Progenitor cell of endocrine pancreas (in vitro differentiated cells): ENCODE measurements at regions not wholly inside any gene's neighbourhood (a gene's known extent, or its start where the extent isn't known, plus 50 kb on each side); places are given as distances from the start of the nearest gene placed in this dataset.

Experiments
- DNase-seq: peaks from one replicate; pipeline ENCODE4 v3.0.0; 2021; ENCODE audit warnings: low spot score; ENCODE audit not compliant: unreplicated experiment
- H3K27ac Mint-ChIP-seq: 2 replicates; pipeline ENCODE4 v1.8.0; 2021; ENCODE audit warnings: mild to moderate bottlenecking, moderate library complexity, mixed read lengths
- H3K27me3 Mint-ChIP-seq: 2 replicates; pipeline ENCODE4 v1.8.0; 2021; ENCODE audit warnings: mixed read lengths
- H3K36me3 Mint-ChIP-seq: 2 replicates; pipeline ENCODE4 v1.8.0; 2022; ENCODE audit warnings: mixed read lengths; ENCODE audit not compliant: insufficient read depth
- H3K4me1 Mint-ChIP-seq: 2 replicates; pipeline ENCODE4 v1.8.0; 2021; ENCODE audit warnings: low read depth, mixed read lengths
- H3K4me3 Mint-ChIP-seq: 2 replicates; pipeline ENCODE4 v1.8.0; 2021; ENCODE audit warnings: low read depth, mild to moderate bottlenecking, moderate library complexity, mixed read lengths
- H3K9me3 Mint-ChIP-seq: 2 replicates; pipeline ENCODE4 v1.8.0; 2021; ENCODE audit warnings: low read depth, mixed read lengths
- CTCF ChIP-seq: fragments of 200-600 bp; sonication (generic); IDR thresholded peaks from one replicate; pipeline ENCODE4 v1.5.0; 2021; ENCODE audit warnings: antibody characterized with exemption, mild to moderate bottlenecking; ENCODE audit not compliant: unreplicated experiment

- DNase-seq = no peak
- Mint-ChIP-seq H3K9me3 (no peaks in the 10 kb centered on the region), H3K27me3 (no peaks in the 10 kb centered on the region), H3K27ac (no peak overlapping the region), H3K4me3 (no peak overlapping the region), H3K4me1 (peaks cover 13% of the 10 kb centered on the region), H3K36me3 (no peaks in the 10 kb centered on the region)
- TF ChIP-seq CTCF = no peak
Measured at GRCh38 chr14:47978871-47979270, 303.5 kb upstream of the MDGA2 start.

- H3K4me1 Mint-ChIP-seq = peaks cover 5% of the 10 kb centered on the region
- peaks cover 9% of the 10 kb centered on the region for H3K9me3 Mint-ChIP-seq
- H3K27me3 Mint-ChIP-seq = no peaks in the 10 kb centered on the region
- DNase-seq = no peak
- no peak overlapping the region for H3K4me3 Mint-ChIP-seq
- no peaks in the 10 kb centered on the region for H3K36me3 Mint-ChIP-seq
- H3K27ac Mint-ChIP-seq = peak overlapping the region; percentile 79
- TF ChIP-seq CTCF = no peak
Measured at GRCh38 chr14:47976139-47976538, 300.7 kb upstream of the MDGA2 start.

GRCh38 chr14:47966076-47966810 lies 290.8 kb upstream of the MDGA2 start:
- Mint-ChIP-seq H3K36me3 (no peaks in the 10 kb centered on the region), H3K27me3 (no peaks in the 10 kb centered on the region), H3K4me3 (no peak overlapping the region), H3K9me3 (peaks cover 3% of the 10 kb centered on the region), H3K4me1 (no peaks in the 10 kb centered on the region), H3K27ac (no peak overlapping the region)
- DNase-seq = no peak
- no peak for TF ChIP-seq CTCF

- TF ChIP-seq CTCF = no peak
- no peak overlapping the region for H3K27ac Mint-ChIP-seq
- H3K27me3 Mint-ChIP-seq = no peaks in the 10 kb centered on the region
- no peaks in the 10 kb centered on the region for H3K9me3 Mint-ChIP-seq
- DNase-seq = no peak
- no peak overlapping the region for H3K4me3 Mint-ChIP-seq
- H3K4me1 Mint-ChIP-seq = peaks cover 5% of the 10 kb centered on the region
- no peaks in the 10 kb centered on the region for H3K36me3 Mint-ChIP-seq
Measured at GRCh38 chr14:47961634-47962033, 286.2 kb upstream of the MDGA2 start.

- no peaks in the 10 kb centered on the region for H3K9me3 Mint-ChIP-seq
- H3K36me3 Mint-ChIP-seq = no peaks in the 10 kb centered on the region
- DNase-seq = no peak
- peaks cover 5% of the 10 kb centered on the region for H3K4me1 Mint-ChIP-seq
- no peaks in the 10 kb centered on the region for H3K27me3 Mint-ChIP-seq
- no peak for TF ChIP-seq CTCF
- H3K4me3 Mint-ChIP-seq = no peak overlapping the region
- H3K27ac Mint-ChIP-seq = no peak overlapping the region
Measured at GRCh38 chr14:47959740-47960139, 284.3 kb upstream of the MDGA2 start.
